ENCODE measurements at regions not wholly inside any gene's neighbourhood (a gene's known extent, or its start where the extent isn't known, plus 50 kb on each side); places are given as distances from the start of the nearest gene placed in this dataset.

- no peak for ATAC-seq
- Mint-ChIP-seq H3K27ac (no peak overlapping the region), H3K36me3 (ENCODE audit: low read depth) (no peaks in the 10 kb centered on the region), H3K4me3 (no peak overlapping the region), H3K27me3 (peaks cover 14% of the 10 kb centered on the region), H3K4me1 (ENCODE audit: low read depth) (no peaks in the 10 kb centered on the region), H3K9me3 (no peaks in the 10 kb centered on the region)
- ChIA-PET CTCF (no interaction called here), POLR2A (no interaction called here)
- intact Hi-C loops (cut with micrococcal nuclease): no loop called here
- no peak for DNase-seq
- no peak for TF ChIP-seq CTCF (IDR thresholded peaks at IDR 0.05)
Measured at GRCh38 chr14:100981809-100982208, 78.3 kb upstream of the RTL1 start.

GRCh38 chr14:100982353-100982752 lies 78.8 kb upstream of the RTL1 start:
- H3K9me3 Mint-ChIP-seq: no peaks in the 10 kb centered on the region
- H3K4me1 Mint-ChIP-seq (ENCODE audit: low read depth): no peaks in the 10 kb centered on the region
- no peak overlapping the region for H3K4me3 Mint-ChIP-seq
- intact Hi-C loops (cut with micrococcal nuclease): no loop called here
- H3K27me3 Mint-ChIP-seq: peaks cover 14% of the 10 kb centered on the region
- no peak for ATAC-seq
- no peak for TF ChIP-seq CTCF (IDR thresholded peaks at IDR 0.05)
- DNase-seq: no peak
- no peaks in the 10 kb centered on the region for H3K36me3 Mint-ChIP-seq (ENCODE audit: low read depth)
- CTCF ChIA-PET: no interaction called here
- POLR2A ChIA-PET: no interaction called here
- no peak overlapping the region for H3K27ac Mint-ChIP-seq

- Mint-ChIP-seq H3K27me3 (peaks cover 14% of the 10 kb centered on the region), H3K36me3 (ENCODE audit: low read depth) (no peaks in the 10 kb centered on the region), H3K4me3 (no peak overlapping the region), H3K4me1 (ENCODE audit: low read depth) (no peaks in the 10 kb centered on the region), H3K27ac (no peak overlapping the region), H3K9me3 (no peaks in the 10 kb centered on the region)
- no peak for DNase-seq
- ChIA-PET POLR2A (no interaction called here), CTCF (no interaction called here)
- no peak for ATAC-seq
- TF ChIP-seq CTCF (IDR thresholded peaks at IDR 0.05): no peak
- intact Hi-C loops (cut with micrococcal nuclease): no loop called here
Measured at GRCh38 chr14:100982762-100983161, 79.2 kb upstream of the RTL1 start.

GRCh38 chr14:100983710-100984109 lies 80.2 kb upstream of the RTL1 start:
- DNase-seq (no peak), ATAC-seq (no peak)
- POLR2A ChIA-PET: no interaction called here
- CTCF ChIA-PET: no interaction called here
- Mint-ChIP-seq H3K27me3 (peaks cover 11% of the 10 kb centered on the region), H3K4me3 (no peak overlapping the region), H3K9me3 (no peaks in the 10 kb centered on the region), H3K27ac (no peak overlapping the region), H3K4me1 (ENCODE audit: low read depth) (no peaks in the 10 kb centered on the region), H3K36me3 (ENCODE audit: low read depth) (no peaks in the 10 kb centered on the region)
- intact Hi-C loops (cut with micrococcal nuclease): no loop called here
- no peak for TF ChIP-seq CTCF (IDR thresholded peaks at IDR 0.05)

- Mint-ChIP-seq H3K9me3 (no peaks in the 10 kb centered on the region), H3K27me3 (peaks cover 15% of the 10 kb centered on the region)
Measured at GRCh38 chr14:100988011-100988410, 84.5 kb upstream of the RTL1 start.

More at GRCh38 chr14:100988011-100988410, 84.5 kb upstream of the RTL1 start:
- Mint-ChIP-seq H3K36me3 (ENCODE audit: low read depth) (no peaks in the 10 kb centered on the region), H3K27ac (no peak overlapping the region), H3K4me1 (ENCODE audit: low read depth) (no peaks in the 10 kb centered on the region), H3K4me3 (no peak overlapping the region)
- ChIA-PET CTCF (no interaction called here), POLR2A (no interaction called here)
- DNase-seq (no peak), ATAC-seq (no peak)
- no peak for TF ChIP-seq CTCF (IDR thresholded peaks at IDR 0.05)
- intact Hi-C loops (cut with micrococcal nuclease): no loop called here
